ENCODE measurements at regions not wholly inside any gene's neighbourhood (a gene's known extent, or its start where the extent isn't known, plus 50 kb on each side); places are given as distances from the start of the nearest gene placed in this dataset.

DNA sequence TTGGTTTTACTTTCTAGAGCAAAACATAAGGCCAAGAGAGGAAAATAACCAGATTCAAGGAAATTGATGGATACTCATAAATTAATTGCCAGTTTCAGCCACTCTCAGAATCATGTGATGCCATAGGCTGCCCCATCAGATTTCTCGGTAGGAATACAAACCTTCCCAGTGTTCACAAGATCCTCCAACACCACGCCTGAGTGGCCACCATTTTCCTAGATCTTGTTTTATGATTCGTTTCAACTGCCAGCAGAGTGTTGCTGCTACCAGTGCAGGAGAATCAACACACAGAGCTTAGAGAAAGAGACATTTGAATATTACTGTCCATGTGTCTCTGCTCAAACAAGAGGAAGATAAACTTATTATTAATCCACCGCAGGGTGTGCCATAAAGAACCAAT is 434.2 kb upstream of the CDH4 start:
- no peak for TF ChIP-seq FOXP2 (optimal IDR thresholded peaks at IDR 0.05; ENCODE audit: borderline replicate concordance, extremely low read depth, extremely low read length, insufficient read depth)
- TF ChIP-seq POLR2AphosphoS5 (IDR thresholded peaks at IDR 0.05; ENCODE audit: low read depth, low read length) = no peak

All from PFSK-1 (cell line).